Breast epithelium (tissue), 4 donors: ENCODE measurements at regions not wholly inside any gene's neighbourhood (a gene's known extent, or its start where the extent isn't known, plus 50 kb on each side); places are given as distances from the start of the nearest gene placed in this dataset.
"Not testable (repeated sequence)": the region's sequence is repeated elsewhere in the genome, so short reads cannot be mapped to it uniquely, and the experiment has no call there.

Experiments used
- DNase-seq, 2 donors: peaks; one replicate each; pipeline ENCODE4 v3.0.0-alpha.2; 2019; ENCODE audit warnings: low spot score in 2 of 2
- H3K27ac ChIP-seq, 2 donors: fragments of 200-600 bp; sonication (generic) in 1 of 2; one replicate each; pipeline ENCODE4 v1.5.1; 2016 to 2019; ENCODE audit warnings: mild to moderate bottlenecking in 1 of 2
- H3K27me3 ChIP-seq, 2 donors: fragments of 200-600 bp; sonication (generic) in 1 of 2; one replicate each; pipeline versions ENCODE4 v1.5.1 to v1.6.0; 2017 to 2019; ENCODE audit warnings: control low read depth in 1 of 2, mild to moderate bottlenecking in 1 of 2
- H3K36me3 ChIP-seq: fragments of 200-600 bp; one replicate; pipeline ENCODE4 v1.5.1; 2019
- H3K4me1 ChIP-seq, 2 donors: fragments of 200-600 bp; sonication (generic); one replicate each; pipeline ENCODE4 v1.5.1; 2016 to 2019; ENCODE audit warnings: control low read depth in 1 of 2
- H3K4me3 ChIP-seq, 3 donors: fragments of 200-600 bp; sonication (generic); 1 replicate in 2 of 3; 2 replicates in 1 of 3; pipeline ENCODE4 v1.5.1; 2016 to 2019; ENCODE audit warnings: mild to moderate bottlenecking in 3 of 3, moderate library complexity in 2 of 3
- H3K9me3 ChIP-seq, 2 donors: fragments of 200-600 bp; sonication (generic) in 1 of 2; one replicate each; pipeline ENCODE4 v1.5.1; 2016 to 2019; ENCODE audit warnings: control low read depth in 1 of 2
- CTCF ChIP-seq, 3 donors: fragments of 450-650 bp; IDR thresholded peaks; one replicate each; pipeline ENCODE4 v1.5.1; 2016 to 2017; ENCODE audit warnings: antibody characterized with exemption in 3 of 3, mild to moderate bottlenecking in 3 of 3, moderate library complexity in 3 of 3
- POLR2A ChIP-seq: fragments of 450-650 bp; IDR thresholded peaks from one replicate; pipeline ENCODE4 v1.6.1; 2016; ENCODE audit warnings: antibody characterized with exemption, mild to moderate bottlenecking, moderate library complexity
- POLR2AphosphoS5 ChIP-seq, 3 donors: sonication (generic); formaldehyde crosslinking; IDR thresholded peaks; one replicate each; pipeline ENCODE4 v1.6.1; 2017; ENCODE audit warnings: antibody characterized with exemption in 3 of 3
- intact Hi-C: fragments of 100-400 bp; cut with DNase I; formaldehyde crosslinking; loops from one replicate; pipeline ENCODE4 v1.15.1; 2023; ENCODE audit warnings: low total_unique reads

GRCh38 chr16:49956915-49957314, 68.1 kb upstream of the CNEP1R1 start:
- no peak overlapping the region for H3K27ac ChIP-seq
- intact Hi-C loops: loop anchor here (2.0 kb wide), 1 partner anchor 52 kb away; no protein-coding TSS in a partner anchor
- no peak overlapping the region for H3K4me3 ChIP-seq
- peaks cover 0 to 7% of the 10 kb centered on the region in 2 donors for H3K4me1 ChIP-seq
- TF ChIP-seq POLR2A: no peak
- TF ChIP-seq CTCF (IDR thresholded peaks at IDR 0.05): no peak
- no peak for TF ChIP-seq POLR2AphosphoS5 (IDR thresholded peaks at IDR 0.05)
- no peaks in the 10 kb centered on the region for H3K9me3 ChIP-seq
- H3K27me3 ChIP-seq: no peaks in the 10 kb centered on the region
- DNase-seq: no peak
- no peaks in the 10 kb centered on the region for H3K36me3 ChIP-seq

- no peak for DNase-seq
Measured at GRCh38 chr16:49958448-49958847, 66.6 kb upstream of the CNEP1R1 start.

DNA sequence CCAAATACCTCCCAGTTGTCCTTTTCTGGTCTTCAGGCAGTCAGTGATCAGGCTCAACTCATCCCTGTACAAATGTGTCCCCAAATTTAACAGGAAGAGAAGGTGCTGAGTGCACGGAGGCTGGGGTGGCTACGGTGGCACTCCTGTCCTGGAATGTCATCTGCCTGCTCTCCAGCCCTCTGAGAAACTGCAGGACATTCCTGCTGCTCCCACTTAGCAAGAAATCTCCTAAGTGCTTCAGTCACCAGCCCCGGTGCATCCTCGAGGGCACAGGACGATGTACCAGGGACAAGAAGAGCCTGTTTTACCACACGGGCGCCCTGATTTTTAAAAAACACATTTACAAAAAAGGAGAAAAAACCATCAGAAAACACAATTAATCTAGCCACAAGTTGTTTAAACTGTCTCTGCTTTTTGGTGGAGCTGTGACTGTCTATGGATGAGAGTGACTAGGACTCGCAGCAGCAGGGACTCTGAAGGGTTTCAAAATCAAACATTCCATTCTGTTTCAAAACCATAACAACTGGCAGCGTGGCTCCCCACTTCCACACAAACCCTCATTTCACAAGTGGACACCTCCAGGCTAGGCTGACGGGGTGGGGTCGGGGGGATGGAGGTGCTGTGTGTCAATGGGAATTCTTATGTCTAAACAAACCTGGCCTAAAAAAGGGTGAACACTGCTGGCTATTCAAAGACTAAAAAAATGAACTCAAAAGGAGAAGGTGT, 65.3 kb upstream of the CNEP1R1 start:
- no peaks in the 10 kb centered on the region for H3K36me3 ChIP-seq
- no peaks in the 10 kb centered on the region for H3K27me3 ChIP-seq
- no peak for DNase-seq
- H3K27ac ChIP-seq: peak overlapping the region in 1 of 2 donors; percentile 0
- H3K4me1 ChIP-seq: peaks cover 0 to 7% of the 10 kb centered on the region in 2 donors
- intact Hi-C loops: no loop called here
- H3K9me3 ChIP-seq: no peaks in the 10 kb centered on the region
- no peak overlapping the region for H3K4me3 ChIP-seq
- TF ChIP-seq POLR2A: no peak
- no peak for TF ChIP-seq CTCF (IDR thresholded peaks at IDR 0.05)
- TF ChIP-seq POLR2AphosphoS5 (IDR thresholded peaks at IDR 0.05): no peak

More at GRCh38 chr16:49958448-49958847, 66.6 kb upstream of the CNEP1R1 start:
- Histone ChIP-seq H3K4me1 (peaks cover 0 to 7% of the 10 kb centered on the region in 2 donors), H3K27ac (no peak overlapping the region), H3K4me3 (no peak overlapping the region), H3K36me3 (no peaks in the 10 kb centered on the region), H3K9me3 (no peaks in the 10 kb centered on the region), H3K27me3 (no peaks in the 10 kb centered on the region)
- no peak for TF ChIP-seq POLR2A
- no peak for TF ChIP-seq POLR2AphosphoS5 (IDR thresholded peaks at IDR 0.05)
- no peak for TF ChIP-seq CTCF (IDR thresholded peaks at IDR 0.05)
- intact Hi-C loops: no loop called here

DNA sequence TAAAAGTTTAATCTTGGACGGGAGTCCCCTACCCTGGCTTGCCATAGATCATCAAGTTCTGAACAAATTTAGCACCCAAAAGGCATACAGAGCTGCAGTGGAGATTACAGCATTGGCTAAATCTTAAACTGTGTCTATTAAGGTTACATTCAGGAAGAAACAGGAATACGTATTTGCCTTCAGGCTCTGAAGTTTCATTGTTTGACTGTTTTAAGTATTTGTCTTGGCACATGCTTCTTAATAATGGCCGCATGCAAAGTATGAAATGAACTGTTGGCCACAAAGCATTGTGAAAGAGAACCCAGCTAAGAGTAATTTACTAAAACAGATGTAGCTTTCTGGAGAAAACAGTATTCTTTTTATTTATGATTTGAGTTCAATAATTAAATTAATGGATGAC, 63.9 kb upstream of the CNEP1R1 start:
- peak overlapping the region; percentile 3 to 68 for H3K27ac ChIP-seq
- H3K36me3 ChIP-seq: no peaks in the 10 kb centered on the region
- no peaks in the 10 kb centered on the region for H3K9me3 ChIP-seq
- intact Hi-C loops: no loop called here
- no peak for DNase-seq
- peaks cover 0 to 7% of the 10 kb centered on the region in 2 donors for H3K4me1 ChIP-seq
- no peak overlapping the region for H3K4me3 ChIP-seq
- H3K27me3 ChIP-seq: no peaks in the 10 kb centered on the region
- no peak for TF ChIP-seq POLR2AphosphoS5 (IDR thresholded peaks at IDR 0.05)
- no peak for TF ChIP-seq CTCF (IDR thresholded peaks at IDR 0.05)
- no peak for TF ChIP-seq POLR2A

DNA sequence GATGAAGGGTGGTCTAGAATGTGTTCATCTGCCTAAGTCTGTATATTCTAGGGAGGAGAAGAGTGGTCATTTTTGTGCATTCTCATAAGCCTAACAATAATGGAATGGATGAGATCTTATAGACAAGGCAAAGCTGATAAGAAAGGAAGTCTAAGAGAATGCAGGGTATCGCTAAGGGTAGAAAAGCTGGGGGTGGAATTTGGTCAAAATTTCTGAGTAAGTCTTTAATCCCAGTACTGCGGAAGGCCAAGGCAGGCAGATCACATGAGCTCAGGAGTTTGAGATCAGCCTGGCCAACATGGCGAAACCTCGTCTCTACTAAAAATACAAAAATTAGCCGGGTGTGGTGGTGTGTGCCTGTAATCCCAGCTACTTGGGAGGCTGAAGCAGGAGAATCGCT, 62.5 kb upstream of the CNEP1R1 start:
- intact Hi-C loops, H3K27me3 ChIP-seq, H3K36me3 ChIP-seq, H3K9me3 ChIP-seq, H3K4me3 ChIP-seq, H3K4me1 ChIP-seq, DNase-seq, H3K27ac ChIP-seq: not testable (repeated sequence)
